ENCODE measurements at regions not wholly inside any gene's neighbourhood (a gene's known extent, or its start where the extent isn't known, plus 50 kb on each side); places are given as distances from the start of the nearest gene placed in this dataset.

DNA sequence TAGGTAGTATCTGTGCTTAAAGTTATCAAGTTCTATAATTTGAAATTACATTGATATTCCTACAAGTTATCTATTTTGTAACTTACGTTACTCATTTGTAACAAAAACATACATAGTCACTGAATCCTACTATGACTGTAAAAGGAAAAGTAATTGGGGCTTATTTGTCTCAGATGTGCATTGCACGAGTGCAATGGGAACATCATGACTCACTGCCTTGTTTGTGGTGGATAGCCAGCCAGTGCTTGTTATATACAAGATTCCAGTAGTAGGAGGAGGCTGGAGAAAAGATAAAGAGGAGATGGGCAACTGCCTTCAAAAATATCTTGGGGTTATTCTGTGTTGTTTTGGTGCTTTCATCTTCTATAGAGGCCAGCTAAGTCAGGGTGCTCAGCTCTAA lies 164.1 kb downstream of the RNF144B start:
- no peak overlapping the region for H3K27ac ChIP-seq (ENCODE audit: low read depth, low read length)

DNA sequence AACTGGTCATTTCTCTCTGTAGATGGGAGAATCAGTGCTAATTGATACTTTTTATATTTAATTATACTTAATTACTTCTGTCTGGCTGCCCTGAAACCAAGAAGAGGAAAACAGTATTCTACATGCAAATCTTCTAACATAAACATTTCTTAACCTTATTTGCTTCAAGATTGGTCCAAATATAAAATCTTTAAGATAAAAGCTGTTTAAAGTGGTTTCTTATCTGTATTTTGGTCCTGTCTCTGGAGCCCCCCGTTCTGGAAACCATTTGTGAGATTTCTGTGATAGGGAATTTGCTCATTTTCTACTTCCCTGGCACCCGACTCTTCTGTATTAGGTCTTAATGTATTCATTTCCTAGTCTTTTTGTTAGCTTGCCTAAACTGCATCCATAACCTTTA lies 168.6 kb downstream of the RNF144B start:
- H3K9ac ChIP-seq (ENCODE audit: low read depth in 1 of 3, low read length in 3 of 3) = no peak overlapping the region
- no peaks in the 10 kb centered on the region for H3K27me3 ChIP-seq (ENCODE audit: control insufficient read depth in 3 of 3, insufficient read depth in 3 of 3, low read length in 3 of 3)
- H3K36me3 ChIP-seq (ENCODE audit: control insufficient read depth in 3 of 3, insufficient read depth in 3 of 3, low read length in 3 of 3) = no peaks in the 10 kb centered on the region
- no peak overlapping the region for H3K27ac ChIP-seq (ENCODE audit: low read depth, low read length)
- H3K4me3 ChIP-seq (ENCODE audit: low read length in 3 of 3) = no peak overlapping the region
- H3K4me1 ChIP-seq (ENCODE audit: control insufficient read depth in 3 of 3, insufficient read depth in 3 of 3, low read length in 3 of 3) = no peaks in the 10 kb centered on the region
- H3K9me3 ChIP-seq (ENCODE audit: control insufficient read depth in 3 of 3, low read length in 3 of 3) = peaks cover 0 to 2% (median 0%) of the 10 kb centered on the region in 3 donors

More for the DNA sequence above, 164.1 kb downstream of the RNF144B start:
- H3K4me1 ChIP-seq (ENCODE audit: control insufficient read depth in 3 of 3, insufficient read depth in 3 of 3, low read length in 3 of 3) = no peaks in the 10 kb centered on the region
- H3K4me3 ChIP-seq (ENCODE audit: low read length in 3 of 3) = no peak overlapping the region
- H3K36me3 ChIP-seq (ENCODE audit: control insufficient read depth in 3 of 3, insufficient read depth in 3 of 3, low read length in 3 of 3) = no peaks in the 10 kb centered on the region
- H3K9ac ChIP-seq (ENCODE audit: low read depth in 1 of 3, low read length in 3 of 3) = no peak overlapping the region
- no peaks in the 10 kb centered on the region for H3K27me3 ChIP-seq (ENCODE audit: control insufficient read depth in 3 of 3, insufficient read depth in 3 of 3, low read length in 3 of 3)
- peaks cover 0 to 2% (median 0%) of the 10 kb centered on the region in 3 donors for H3K9me3 ChIP-seq (ENCODE audit: control insufficient read depth in 3 of 3, low read length in 3 of 3)

DNA sequence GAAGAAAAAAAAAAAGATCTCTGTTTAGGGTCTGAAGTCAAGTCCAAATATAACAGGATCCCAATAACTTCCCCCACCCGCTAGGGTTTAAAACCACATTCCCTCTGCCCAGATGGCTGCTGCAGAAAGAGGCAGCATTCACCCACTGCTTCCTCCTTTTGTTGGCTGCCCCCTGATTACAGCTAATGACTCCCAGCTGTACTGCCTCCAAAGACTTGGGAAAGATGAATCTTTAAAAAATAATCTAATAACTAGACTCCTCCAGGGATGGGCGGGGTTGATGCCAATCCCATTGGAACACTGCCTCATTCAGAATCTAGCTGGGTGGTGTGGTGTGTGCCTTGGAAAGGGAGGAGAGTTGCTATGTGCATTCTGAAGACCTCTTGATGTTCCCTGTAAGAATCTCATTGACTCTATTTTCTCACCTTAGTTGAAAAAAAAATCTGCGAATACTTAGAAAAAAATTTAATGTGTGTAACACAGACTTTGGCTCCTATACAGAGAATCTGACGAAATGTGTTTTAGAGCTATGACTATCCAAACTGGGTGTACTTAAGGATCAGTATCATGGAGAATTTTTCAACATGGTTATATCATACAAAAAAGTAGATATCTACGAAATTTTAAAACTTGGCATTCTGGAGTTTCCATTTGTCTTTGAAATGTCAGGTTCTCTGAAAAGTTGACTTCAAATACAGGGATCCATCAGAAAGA lies 174.0 kb downstream of the RNF144B start:
- Histone ChIP-seq H3K9ac (ENCODE audit: low read depth in 1 of 3, low read length in 3 of 3) (no peak overlapping the region), H3K9me3 (ENCODE audit: control insufficient read depth in 3 of 3, low read length in 3 of 3) (no peaks in the 10 kb centered on the region), H3K4me3 (ENCODE audit: low read length in 3 of 3) (no peak overlapping the region), H3K27me3 (ENCODE audit: control insufficient read depth in 3 of 3, insufficient read depth in 3 of 3, low read length in 3 of 3) (peaks cover 0 to 3% (median 0%) of the 10 kb centered on the region in 3 donors), H3K36me3 (ENCODE audit: control insufficient read depth in 3 of 3, insufficient read depth in 3 of 3, low read length in 3 of 3) (no peaks in the 10 kb centered on the region), H3K27ac (ENCODE audit: low read depth, low read length) (no peak overlapping the region), H3K4me1 (ENCODE audit: control insufficient read depth in 3 of 3, insufficient read depth in 3 of 3, low read length in 3 of 3) (no peaks in the 10 kb centered on the region)

DNA sequence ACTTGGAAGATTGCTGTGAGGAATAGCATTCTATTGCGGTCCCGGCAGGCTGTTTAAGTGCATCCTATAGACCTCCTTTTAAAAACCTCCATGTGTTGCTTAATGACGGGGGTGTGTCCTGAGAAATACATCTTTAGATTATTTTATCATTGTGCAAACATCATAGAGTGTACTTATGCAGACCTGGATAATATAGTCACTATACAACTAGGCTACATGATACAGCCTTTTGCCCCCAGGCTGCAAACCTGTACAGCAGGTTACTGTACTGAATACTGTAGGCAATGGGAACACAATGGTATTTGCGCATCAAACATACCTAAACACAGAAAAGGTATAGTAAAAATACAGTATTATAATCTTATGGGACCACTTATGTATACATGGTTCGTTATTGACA lies 175.6 kb downstream of the RNF144B start:
- Histone ChIP-seq H3K36me3 (ENCODE audit: control insufficient read depth in 3 of 3, insufficient read depth in 3 of 3, low read length in 3 of 3) (no peaks in the 10 kb centered on the region), H3K27ac (ENCODE audit: low read depth, low read length) (no peak overlapping the region), H3K27me3 (ENCODE audit: control insufficient read depth in 3 of 3, insufficient read depth in 3 of 3, low read length in 3 of 3) (peaks cover 0 to 3% (median 0%) of the 10 kb centered on the region in 3 donors), H3K4me3 (ENCODE audit: low read length in 3 of 3) (no peak overlapping the region), H3K9ac (ENCODE audit: low read depth in 1 of 3, low read length in 3 of 3) (no peak overlapping the region), H3K4me1 (ENCODE audit: control insufficient read depth in 3 of 3, insufficient read depth in 3 of 3, low read length in 3 of 3) (no peaks in the 10 kb centered on the region), H3K9me3 (ENCODE audit: control insufficient read depth in 3 of 3, low read length in 3 of 3) (no peaks in the 10 kb centered on the region)

DNA sequence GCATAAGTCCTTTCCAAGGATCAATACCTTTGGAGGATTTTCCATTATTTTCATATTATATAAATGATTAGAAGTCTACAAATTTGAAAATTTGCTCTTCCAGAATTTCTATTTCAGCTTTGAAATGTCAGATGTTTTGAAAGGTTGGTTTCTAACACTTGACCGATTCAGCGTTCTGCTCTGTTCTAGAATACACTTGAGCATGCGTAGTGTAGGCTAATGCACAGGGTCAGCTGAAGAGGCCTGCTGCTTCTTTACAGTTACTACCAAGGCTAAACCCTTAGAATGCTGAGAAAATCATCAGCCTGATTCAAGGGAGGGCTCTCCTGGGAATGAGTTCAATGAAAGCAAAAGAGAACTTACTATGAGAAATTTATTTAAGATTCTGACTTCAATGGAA lies 177.6 kb downstream of the RNF144B start:
- Histone ChIP-seq H3K9ac (ENCODE audit: low read depth in 1 of 3, low read length in 3 of 3) (no peak overlapping the region), H3K4me3 (ENCODE audit: low read length in 3 of 3) (no peak overlapping the region), H3K9me3 (ENCODE audit: control insufficient read depth in 3 of 3, low read length in 3 of 3) (no peaks in the 10 kb centered on the region), H3K36me3 (ENCODE audit: control insufficient read depth in 3 of 3, insufficient read depth in 3 of 3, low read length in 3 of 3) (no peaks in the 10 kb centered on the region), H3K27me3 (ENCODE audit: control insufficient read depth in 3 of 3, insufficient read depth in 3 of 3, low read length in 3 of 3) (peaks cover 0 to 3% (median 0%) of the 10 kb centered on the region in 3 donors), H3K4me1 (ENCODE audit: control insufficient read depth in 3 of 3, insufficient read depth in 3 of 3, low read length in 3 of 3) (no peaks in the 10 kb centered on the region), H3K27ac (ENCODE audit: low read depth, low read length) (no peak overlapping the region)

DNA sequence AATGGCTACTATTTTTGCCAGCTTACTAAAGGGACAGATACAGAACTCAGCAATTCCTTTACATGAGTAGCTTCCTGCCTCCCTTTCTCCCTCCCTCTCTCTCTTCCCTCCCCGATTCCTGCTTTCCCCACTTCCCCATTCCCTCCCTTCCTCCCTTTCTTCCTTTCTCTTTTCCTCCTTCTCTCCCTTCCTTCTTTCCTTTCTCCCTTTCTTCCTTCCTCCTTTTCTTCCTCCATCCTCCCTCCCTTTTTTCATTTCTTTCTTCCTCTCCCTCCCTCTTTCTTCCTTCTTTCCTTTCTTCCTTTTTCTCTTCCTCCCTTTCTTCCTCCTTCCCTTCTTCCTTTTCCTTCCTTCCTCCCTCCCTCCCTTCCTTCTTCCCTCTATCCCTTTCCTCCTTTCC lies 178.1 kb downstream of the RNF144B start:
- Histone ChIP-seq H3K4me3 (ENCODE audit: low read length in 3 of 3) (no peak overlapping the region), H3K27ac (ENCODE audit: low read depth, low read length) (no peak overlapping the region), H3K27me3 (ENCODE audit: control insufficient read depth in 3 of 3, insufficient read depth in 3 of 3, low read length in 3 of 3) (peaks cover 0 to 3% (median 0%) of the 10 kb centered on the region in 3 donors), H3K9me3 (ENCODE audit: control insufficient read depth in 3 of 3, low read length in 3 of 3) (no peaks in the 10 kb centered on the region), H3K9ac (ENCODE audit: low read depth in 1 of 3, low read length in 3 of 3) (no peak overlapping the region), H3K4me1 (ENCODE audit: control insufficient read depth in 3 of 3, insufficient read depth in 3 of 3, low read length in 3 of 3) (no peaks in the 10 kb centered on the region), H3K36me3 (ENCODE audit: control insufficient read depth in 3 of 3, insufficient read depth in 3 of 3, low read length in 3 of 3) (no peaks in the 10 kb centered on the region)

DNA sequence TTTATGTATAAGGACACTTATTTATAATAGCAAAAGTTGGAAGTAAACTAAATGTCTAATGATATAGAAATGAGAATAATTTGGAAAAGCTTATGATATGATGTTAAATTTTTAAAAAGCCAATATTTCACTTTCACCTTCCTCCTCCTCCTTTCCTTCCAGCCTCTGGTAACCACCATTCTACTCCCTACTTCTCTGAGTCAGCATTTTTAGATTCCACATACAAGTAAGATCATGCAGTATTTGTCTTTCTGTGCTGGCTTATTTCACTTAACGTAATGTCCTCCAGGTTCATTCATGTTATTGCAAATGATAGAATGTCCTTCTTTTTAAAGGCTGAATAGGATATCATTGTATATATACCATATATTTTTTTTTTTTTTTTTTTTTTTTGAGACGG lies 180.2 kb downstream of the RNF144B start:
- Histone ChIP-seq H3K9me3 (ENCODE audit: control insufficient read depth in 3 of 3, low read length in 3 of 3) (no peaks in the 10 kb centered on the region), H3K27ac (ENCODE audit: low read depth, low read length) (no peak overlapping the region), H3K36me3 (ENCODE audit: control insufficient read depth in 3 of 3, insufficient read depth in 3 of 3, low read length in 3 of 3) (no peaks in the 10 kb centered on the region), H3K9ac (ENCODE audit: low read depth in 1 of 3, low read length in 3 of 3) (no peak overlapping the region), H3K27me3 (ENCODE audit: control insufficient read depth in 3 of 3, insufficient read depth in 3 of 3, low read length in 3 of 3) (peaks cover 0 to 3% (median 0%) of the 10 kb centered on the region in 3 donors), H3K4me3 (ENCODE audit: low read length in 3 of 3) (no peak overlapping the region), H3K4me1 (ENCODE audit: control insufficient read depth in 3 of 3, insufficient read depth in 3 of 3, low read length in 3 of 3) (no peaks in the 10 kb centered on the region)

DNA sequence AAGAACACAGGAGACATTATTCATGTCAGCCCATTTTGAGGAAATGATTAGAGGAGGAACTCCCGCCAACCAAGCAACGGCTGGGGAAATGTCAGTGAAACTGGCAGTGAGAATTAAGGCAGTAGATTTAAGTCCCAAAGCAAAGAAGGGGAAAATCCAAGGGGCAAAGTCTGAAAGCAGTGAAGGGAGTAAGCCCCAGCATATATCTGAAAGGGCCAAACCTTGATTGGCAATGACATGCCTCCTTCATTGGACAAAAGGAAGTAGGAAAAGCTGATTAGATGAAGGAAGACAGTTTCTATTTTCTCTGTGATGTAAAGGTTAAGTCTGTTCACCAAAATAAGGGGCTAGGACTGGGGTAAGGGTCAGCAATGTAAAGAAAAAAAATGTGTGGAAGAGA lies 190.3 kb downstream of the RNF144B start:
- Histone ChIP-seq H3K4me1 (ENCODE audit: control insufficient read depth in 3 of 3, insufficient read depth in 3 of 3, low read length in 3 of 3) (no peaks in the 10 kb centered on the region), H3K36me3 (ENCODE audit: control insufficient read depth in 3 of 3, insufficient read depth in 3 of 3, low read length in 3 of 3) (no peaks in the 10 kb centered on the region), H3K9me3 (ENCODE audit: control insufficient read depth in 3 of 3, low read length in 3 of 3) (no peaks in the 10 kb centered on the region), H3K4me3 (ENCODE audit: low read length in 3 of 3) (no peak overlapping the region), H3K9ac (ENCODE audit: low read depth in 1 of 3, low read length in 3 of 3) (no peak overlapping the region), H3K27me3 (ENCODE audit: control insufficient read depth in 3 of 3, insufficient read depth in 3 of 3, low read length in 3 of 3) (no peaks in the 10 kb centered on the region), H3K27ac (ENCODE audit: low read depth, low read length) (no peak overlapping the region)

DNA sequence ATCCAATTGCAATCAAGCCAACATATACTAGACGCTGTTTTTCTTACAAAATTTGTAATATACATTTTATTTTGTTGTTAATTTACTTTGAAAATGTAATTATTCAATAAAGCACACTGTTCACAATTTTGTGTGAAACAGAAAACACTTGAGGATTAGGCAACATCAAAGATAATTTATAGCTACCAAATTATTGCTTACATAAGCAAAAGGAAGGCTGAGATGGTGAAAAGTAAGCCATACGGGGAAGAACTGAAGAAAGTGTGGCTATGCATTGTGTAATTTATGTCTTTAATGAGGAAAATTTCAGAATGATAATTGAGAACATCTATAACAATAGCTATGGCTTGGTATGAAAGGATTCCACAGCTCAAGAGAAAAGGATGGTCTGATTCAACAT lies 192.0 kb downstream of the RNF144B start:
- Histone ChIP-seq H3K9me3 (ENCODE audit: control insufficient read depth in 3 of 3, low read length in 3 of 3) (no peaks in the 10 kb centered on the region), H3K27me3 (ENCODE audit: control insufficient read depth in 3 of 3, insufficient read depth in 3 of 3, low read length in 3 of 3) (no peaks in the 10 kb centered on the region), H3K4me1 (ENCODE audit: control insufficient read depth in 3 of 3, insufficient read depth in 3 of 3, low read length in 3 of 3) (no peaks in the 10 kb centered on the region), H3K36me3 (ENCODE audit: control insufficient read depth in 3 of 3, insufficient read depth in 3 of 3, low read length in 3 of 3) (no peaks in the 10 kb centered on the region), H3K27ac (ENCODE audit: low read depth, low read length) (no peak overlapping the region), H3K9ac (ENCODE audit: low read depth in 1 of 3, low read length in 3 of 3) (no peak overlapping the region), H3K4me3 (ENCODE audit: low read length in 3 of 3) (no peak overlapping the region)

DNA sequence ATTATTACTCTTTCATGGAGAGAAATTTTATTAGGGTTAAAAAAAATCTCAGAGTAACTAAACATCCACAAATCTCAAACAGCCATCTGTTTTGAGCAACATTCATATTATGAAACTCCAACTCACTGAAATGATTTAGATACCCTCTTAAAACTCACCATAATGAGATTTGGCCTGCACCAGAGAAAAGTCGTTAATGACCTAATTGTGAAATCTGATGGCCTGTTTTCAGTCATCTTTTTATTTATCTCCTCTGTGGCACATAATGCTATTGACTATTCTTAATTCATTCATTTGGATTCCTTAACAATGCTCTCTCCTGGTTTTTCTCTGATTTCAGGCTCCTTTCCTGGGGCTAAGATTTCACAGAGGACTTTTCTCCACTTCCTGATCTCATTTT lies 192.7 kb downstream of the RNF144B start:
- no peaks in the 10 kb centered on the region for H3K9me3 ChIP-seq (ENCODE audit: control insufficient read depth in 3 of 3, low read length in 3 of 3)
- H3K27ac ChIP-seq (ENCODE audit: low read depth, low read length) = no peak overlapping the region
- no peak overlapping the region for H3K4me3 ChIP-seq (ENCODE audit: low read length in 3 of 3)
- H3K27me3 ChIP-seq (ENCODE audit: control insufficient read depth in 3 of 3, insufficient read depth in 3 of 3, low read length in 3 of 3) = no peaks in the 10 kb centered on the region
- H3K4me1 ChIP-seq (ENCODE audit: control insufficient read depth in 3 of 3, insufficient read depth in 3 of 3, low read length in 3 of 3) = peaks cover 0 to 4% (median 0%) of the 10 kb centered on the region in 3 donors
- no peak overlapping the region for H3K9ac ChIP-seq (ENCODE audit: low read depth in 1 of 3, low read length in 3 of 3)
- no peaks in the 10 kb centered on the region for H3K36me3 ChIP-seq (ENCODE audit: control insufficient read depth in 3 of 3, insufficient read depth in 3 of 3, low read length in 3 of 3)

Data from skeletal muscle tissue (tissue), 3 donors.